Aorta (tissue), 5 donors: ENCODE measurements at regions not wholly inside any gene's neighbourhood (a gene's known extent, or its start where the extent isn't known, plus 50 kb on each side); places are given as distances from the start of the nearest gene placed in this dataset.
A peak's percentile ranks its signal among the peaks of the same experiment; 100 is the strongest.
"Not testable (repeated sequence)": the region's sequence is repeated elsewhere in the genome, so short reads cannot be mapped to it uniquely, and the experiment has no call there.

ENCODE experiments used
- ATAC-seq: fragments of 200-7000 bp; cut with Tn5 transposase; one replicate; pipeline ENCODE4 v1.9.1; 2022; ENCODE audit warnings: moderate library complexity; ENCODE audit not compliant: low FRiP score
- DNase-seq, 2 donors: peaks; one replicate each; pipeline ENCODE4 v3.0.0-alpha.2; 2020
- H3K27ac ChIP-seq, 2 donors: one replicate each; pipeline ENCODE4 v1.5.1; 2013; ENCODE audit warnings: low read length in 2 of 2, mild to moderate bottlenecking in 2 of 2, moderate library complexity in 2 of 2, control low read depth in 1 of 2, inconsistent platforms in 1 of 2, low read depth in 1 of 2
- H3K27me3 ChIP-seq, 2 donors: one replicate each; pipeline ENCODE4 v1.6.1; 2013; ENCODE audit warnings: control low read depth in 1 of 2, low read length in 1 of 2, mild to moderate bottlenecking in 1 of 2, moderate library complexity in 1 of 2; ENCODE audit not compliant: insufficient read depth in 2 of 2, control insufficient read depth in 1 of 2
- H3K36me3 ChIP-seq, 2 donors: one replicate each; pipeline ENCODE4 v1.6.1; 2013; ENCODE audit warnings: control low read depth in 1 of 2, low read length in 1 of 2, mild to moderate bottlenecking in 1 of 2; ENCODE audit not compliant: insufficient read depth in 2 of 2, control insufficient read depth in 1 of 2
- H3K4me1 ChIP-seq, 2 donors: one replicate each; pipeline ENCODE4 v1.6.1; 2013; ENCODE audit warnings: low read length in 2 of 2, control low read depth in 1 of 2, mild to moderate bottlenecking in 1 of 2, moderate library complexity in 1 of 2; ENCODE audit not compliant: insufficient read depth in 2 of 2, control insufficient read depth in 1 of 2
- H3K4me3 ChIP-seq, 2 donors: one replicate each; pipeline ENCODE4 v1.5.1; 2013; ENCODE audit warnings: low read length in 2 of 2, control low read depth in 1 of 2, mild to moderate bottlenecking in 1 of 2
- H3K9me3 ChIP-seq: one replicate; pipeline ENCODE4 v1.6.1; 2013; ENCODE audit warnings: mild to moderate bottlenecking, low read length; ENCODE audit not compliant: control insufficient read depth
- WGBS, 2 donors: extraction: QIAGEN DNeasy Blood & Tissue Kit; methylation state at CpG; one replicate each; pipeline ENCODE4 v1.1.7; 2013; 5-methylcytosine and 5-hydroxymethylcytosine counted together
- intact Hi-C, 2 donors: fragments of 100-400 bp; cut with DNase I; formaldehyde crosslinking; loops; one replicate each; pipeline versions ENCODE4 v1.14.2 to v1.15.0; 2022
- donor health status: healthy with polysubstance abuse.
- donor health status: Bipolar disorder and iron deficiency.
- donor health status: DM: no; HTN: no; CAD: no.
- donor health status: DM: no; HTN: no; CAD: no.
- donor health status: DM: yes; HTN: yes; CAD: no.

DNA sequence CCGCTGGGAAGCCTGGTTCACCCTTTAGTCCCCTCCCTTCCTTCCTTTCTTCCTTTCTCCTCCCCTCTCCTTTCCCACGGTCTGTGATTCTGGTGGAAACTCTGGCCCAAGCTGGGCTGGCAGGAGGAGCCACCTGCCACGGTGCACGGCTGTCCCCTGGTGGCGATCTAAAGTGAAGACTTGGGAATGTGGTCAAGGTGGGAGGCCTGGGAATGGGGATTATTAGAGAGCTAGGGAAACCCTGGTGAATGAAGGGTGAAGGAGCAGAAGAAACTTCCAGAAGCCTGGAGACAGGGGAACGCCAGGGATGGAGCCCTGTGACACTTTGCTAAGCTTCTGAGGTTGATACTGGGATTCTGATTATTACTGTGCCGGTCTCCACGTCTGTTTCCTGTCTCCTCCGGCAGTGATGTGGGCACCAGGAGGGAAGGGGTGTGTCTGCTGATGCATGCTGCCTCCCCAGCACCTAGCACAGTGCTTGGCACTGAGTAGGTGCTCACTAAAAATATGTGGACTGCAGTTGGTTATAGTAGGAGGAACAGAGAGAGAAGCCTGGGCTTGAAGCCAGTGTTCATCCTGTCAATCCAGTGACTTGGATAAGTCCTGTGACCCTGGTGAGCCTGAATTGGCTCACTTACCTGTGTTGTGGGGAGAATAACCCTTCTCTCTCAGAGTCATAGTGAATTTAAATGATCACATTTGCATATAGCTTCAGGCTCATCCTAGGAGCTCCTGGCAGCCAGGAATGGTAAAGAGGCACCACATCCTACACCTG, 71.2 kb upstream of the NBPF3 start:
- peak; percentile 96 for ATAC-seq
- no peaks in the 10 kb centered on the region for H3K36me3 ChIP-seq
- DNase-seq = peak; percentile 86 to 93
- intact Hi-C loops = loop anchor here (1.0 to 5.0 kb wide), 4 partner anchors 113 to 151 kb away; no protein-coding TSS in a partner anchor
- no peaks in the 10 kb centered on the region for H3K4me1 ChIP-seq
- no peak overlapping the region for H3K27ac ChIP-seq
- H3K27me3 ChIP-seq = no peaks in the 10 kb centered on the region
- no peaks in the 10 kb centered on the region for H3K9me3 ChIP-seq
- no peak overlapping the region for H3K4me3 ChIP-seq
- 27 to 35% methylated on average over 8 to 9 of the region's 9 CpGs for WGBS, 2 donors

- not testable (repeated sequence) for H3K4me1 ChIP-seq, DNase-seq, ATAC-seq, H3K27ac ChIP-seq, H3K27me3 ChIP-seq, H3K9me3 ChIP-seq, H3K4me3 ChIP-seq, H3K36me3 ChIP-seq
- intact Hi-C loops = loop anchor here (1.0 to 5.0 kb wide), 4 partner anchors 113 to 151 kb away; no protein-coding TSS in a partner anchor
- WGBS, 2 donors = 53% methylated on average over 12 to 14 of the region's 14 CpGs
Measured at GRCh38 chr1:21367973-21368514, 71.9 kb upstream of the NBPF3 start.

GRCh38 chr1:21366288-21366687, 73.6 kb upstream of the NBPF3 start:
- WGBS, 2 donors = 81 to 88% methylated on average over 3 of the region's 3 CpGs
- Histone ChIP-seq H3K27me3 (no peaks in the 10 kb centered on the region), H3K4me1 (no peaks in the 10 kb centered on the region), H3K36me3 (no peaks in the 10 kb centered on the region), H3K9me3 (no peaks in the 10 kb centered on the region), H3K4me3 (no peak overlapping the region), H3K27ac (no peak overlapping the region)
- DNase-seq (no peak), ATAC-seq (no peak)
- intact Hi-C loops = loop anchor here in 1 of 2 donors (5.0 kb wide), 1 partner anchor 149 kb away; no protein-coding TSS in a partner anchor

- intact Hi-C loops = loop anchor here in 1 of 2 donors (5.0 kb wide), 1 partner anchor 148 kb away; no protein-coding TSS in a partner anchor
- no peak overlapping the region for H3K27ac ChIP-seq
- no peaks in the 10 kb centered on the region for H3K27me3 ChIP-seq
- H3K4me3 ChIP-seq = no peak overlapping the region
- H3K36me3 ChIP-seq = no peaks in the 10 kb centered on the region
- no peaks in the 10 kb centered on the region for H3K4me1 ChIP-seq
- no peaks in the 10 kb centered on the region for H3K9me3 ChIP-seq
- ATAC-seq (no peak), DNase-seq (no peak)
Measured at GRCh38 chr1:21365036-21365435, 74.8 kb upstream of the ECE1 start.

GRCh38 chr1:21362096-21362495, 71.8 kb upstream of the ECE1 start:
- ATAC-seq = no peak
- WGBS, 2 donors = 24% methylated on average over 3 of the region's 3 CpGs
- Histone ChIP-seq H3K27ac (peak overlapping the region in 1 of 2 donors; percentile 56), H3K4me1 (no peaks in the 10 kb centered on the region), H3K4me3 (no peak overlapping the region), H3K9me3 (no peaks in the 10 kb centered on the region), H3K36me3 (no peaks in the 10 kb centered on the region), H3K27me3 (no peaks in the 10 kb centered on the region)
- intact Hi-C loops = no loop called here
- peak in 1 of 2 donors; percentile 70 for DNase-seq

DNA sequence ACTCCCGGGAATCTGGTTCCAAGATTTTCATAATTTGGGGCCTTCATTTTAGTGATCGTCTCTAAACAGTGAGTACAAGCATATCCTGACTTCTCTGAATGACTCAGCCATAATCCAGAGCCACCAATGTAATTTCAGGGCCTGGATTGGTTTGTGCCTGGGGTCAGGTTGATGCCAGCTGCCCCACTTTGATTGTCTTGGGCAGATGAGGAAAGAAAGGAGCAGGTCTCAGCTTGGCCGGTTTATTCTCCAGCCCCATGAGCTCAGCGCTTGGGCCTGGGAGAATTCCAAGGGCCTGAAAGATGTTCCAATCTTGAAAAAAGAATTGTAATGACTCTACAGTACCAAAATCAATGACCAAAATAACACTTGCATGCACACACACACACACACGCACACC, 71.2 kb upstream of the ECE1 start:
- WGBS, 2 donors = 28 to 35% methylated on average over 5 of the region's 5 CpGs
- Histone ChIP-seq H3K4me3 (no peak overlapping the region), H3K4me1 (no peaks in the 10 kb centered on the region), H3K27ac (peak overlapping the region in 1 of 2 donors; percentile 63), H3K9me3 (no peaks in the 10 kb centered on the region), H3K27me3 (no peaks in the 10 kb centered on the region), H3K36me3 (no peaks in the 10 kb centered on the region)
- ATAC-seq = peak; percentile 29
- DNase-seq = peak in 1 of 2 donors; percentile 49
- intact Hi-C loops = no loop called here

- H3K27me3 ChIP-seq = no peaks in the 10 kb centered on the region
- no peak for ATAC-seq
- H3K36me3 ChIP-seq = no peaks in the 10 kb centered on the region
- no peak for DNase-seq
- H3K9me3 ChIP-seq = no peaks in the 10 kb centered on the region
- no peaks in the 10 kb centered on the region for H3K4me1 ChIP-seq
- H3K4me3 ChIP-seq = no peak overlapping the region
- no peak overlapping the region for H3K27ac ChIP-seq
- intact Hi-C loops = no loop called here
- 68 to 80% methylated on average over 5 of the region's 5 CpGs for WGBS, 2 donors
Measured at GRCh38 chr1:21357161-21357560, 66.9 kb upstream of the ECE1 start.

DNA sequence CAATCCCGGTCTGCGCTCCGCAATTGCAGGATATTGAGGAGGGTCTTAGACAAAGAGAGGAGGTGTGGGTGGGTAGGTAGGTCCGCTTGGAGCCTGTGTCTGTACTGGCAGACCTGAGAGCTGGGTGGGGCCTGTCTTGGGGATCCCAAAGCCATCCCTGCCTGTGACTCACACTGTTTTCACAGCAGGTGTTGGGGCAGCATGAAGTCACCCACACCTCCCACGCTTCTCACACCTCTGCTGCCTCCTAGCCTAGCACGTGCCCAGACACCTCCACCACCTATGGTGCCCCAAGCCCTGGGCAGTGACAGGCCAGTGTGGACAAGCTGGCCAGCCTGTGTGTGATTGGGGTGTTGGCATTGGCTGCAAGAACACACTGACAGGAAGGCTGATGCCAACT, 65.7 kb upstream of the ECE1 start:
- Histone ChIP-seq H3K4me1 (no peaks in the 10 kb centered on the region), H3K36me3 (no peaks in the 10 kb centered on the region), H3K9me3 (no peaks in the 10 kb centered on the region), H3K27me3 (no peaks in the 10 kb centered on the region), H3K4me3 (no peak overlapping the region), H3K27ac (no peak overlapping the region)
- 78 to 84% methylated on average over 6 of the region's 6 CpGs for WGBS, 2 donors
- DNase-seq = no peak
- intact Hi-C loops = no loop called here
- peak; percentile 29 for ATAC-seq

DNA sequence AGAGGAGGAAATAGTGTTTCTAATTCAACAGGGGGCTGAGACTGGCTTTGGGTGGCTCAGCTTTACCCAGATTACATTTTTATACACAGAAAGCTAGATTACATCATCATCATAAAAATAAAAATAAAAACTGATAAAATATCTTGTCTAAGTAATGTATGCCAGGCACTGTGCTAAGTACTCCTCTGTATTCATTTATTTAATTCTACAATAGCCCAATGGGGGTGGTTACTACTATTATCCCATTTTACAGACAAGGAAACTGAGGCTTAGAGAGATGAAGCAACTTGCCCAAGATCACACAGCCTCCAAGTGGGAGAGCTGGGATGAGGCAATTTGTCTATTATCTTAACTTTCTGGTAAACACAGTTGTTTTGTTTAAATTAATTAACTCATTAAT, 62.3 kb upstream of the ECE1 start:
- Histone ChIP-seq H3K4me1 (no peaks in the 10 kb centered on the region), H3K36me3 (no peaks in the 10 kb centered on the region), H3K27ac (no peak overlapping the region), H3K27me3 (no peaks in the 10 kb centered on the region), H3K4me3 (no peak overlapping the region), H3K9me3 (no peaks in the 10 kb centered on the region)
- ATAC-seq (no peak), DNase-seq (no peak)
- intact Hi-C loops = no loop called here
